HG02981 (cell line): ENCODE measurements at regions not wholly inside any gene's neighbourhood (a gene's known extent, or its start where the extent isn't known, plus 50 kb on each side); places are given as distances from the start of the nearest gene placed in this dataset.
"Not testable (repeated sequence)": the region's sequence is repeated elsewhere in the genome, so short reads cannot be mapped to it uniquely, and the experiment has no call there.

Experiments
- ATAC-seq: cut with Tn5 transposase; IDR thresholded peaks from one replicate; pipeline ENCODE4 v1.9.1; 2021; ENCODE audit warnings: mild to moderate bottlenecking, moderate library complexity; ENCODE audit not compliant: unreplicated experiment

- ATAC-seq: no peak
Observed at GRCh38 chr18:35822413-35822812, 150.1 kb upstream of the RMP24 start.

- ATAC-seq: no peak
Observed at GRCh38 chr18:35826477-35826876, 146.0 kb upstream of the RMP24 start.

- no peak for ATAC-seq
Observed at GRCh38 chr18:35827275-35827902, 145.1 kb upstream of the RMP24 start.

- no peak for ATAC-seq
Observed at GRCh38 chr18:35827903-35828275, 144.6 kb upstream of the RMP24 start.

- no peak for ATAC-seq
Observed at GRCh38 chr18:35828591-35828990, 143.9 kb upstream of the RMP24 start.

GRCh38 chr18:35835366-35835765 lies 137.1 kb upstream of the RMP24 start:
- no peak for ATAC-seq

- ATAC-seq: peak; percentile 93
Observed at GRCh38 chr18:35835833-35836232, 136.6 kb upstream of the RMP24 start.

GRCh38 chr18:35836932-35837331 lies 135.5 kb upstream of the RMP24 start:
- ATAC-seq: no peak

GRCh38 chr18:35837922-35838496 lies 134.5 kb upstream of the RMP24 start:
- no peak for ATAC-seq

GRCh38 chr18:35841283-35841682 lies 131.2 kb upstream of the RMP24 start:
- no peak for ATAC-seq

- no peak for ATAC-seq
Observed at GRCh38 chr18:35842536-35842935, 129.9 kb upstream of the RMP24 start.

- not testable (repeated sequence) for ATAC-seq
Observed at GRCh38 chr18:35848321-35848720, 124.2 kb upstream of the RMP24 start.

GRCh38 chr18:35849241-35849640 lies 123.2 kb upstream of the RMP24 start:
- ATAC-seq: not testable (repeated sequence)

GRCh38 chr18:35851286-35851970 lies 121.1 kb upstream of the RMP24 start:
- ATAC-seq: no peak

- no peak for ATAC-seq
Observed at GRCh38 chr18:35852786-35853185, 119.7 kb upstream of the RMP24 start.

GRCh38 chr18:35854095-35854494 lies 118.4 kb upstream of the RMP24 start:
- no peak for ATAC-seq

- no peak for ATAC-seq
Observed at GRCh38 chr18:35856178-35856577, 116.3 kb upstream of the RMP24 start.

- ATAC-seq: not testable (repeated sequence)
Observed at GRCh38 chr18:35856721-35857120, 115.8 kb upstream of the RMP24 start.

GRCh38 chr18:35857581-35857980 lies 114.9 kb upstream of the RMP24 start:
- ATAC-seq: not testable (repeated sequence)

GRCh38 chr18:35861367-35862118 lies 110.9 kb upstream of the RMP24 start:
- no peak for ATAC-seq

GRCh38 chr18:35862119-35862640 lies 110.3 kb upstream of the RMP24 start:
- ATAC-seq: no peak
